ENCODE measurements at regions not wholly inside any gene's neighbourhood (a gene's known extent, or its start where the extent isn't known, plus 50 kb on each side); places are given as distances from the start of the nearest gene placed in this dataset.

GRCh38 chr19:29879655-29879974 lies 62.4 kb upstream of the URI1 start:
- TF ChIP-seq POLR2A (IDR thresholded peaks at IDR 0.05; ENCODE audit: low read length) (no peak), GATA1 (IDR thresholded peaks at IDR 0.05; ENCODE audit: low read depth, low read length) (no peak)

All from erythroblast (primary cell).